ENCODE measurements at regions not wholly inside any gene's neighbourhood (a gene's known extent, or its start where the extent isn't known, plus 50 kb on each side); places are given as distances from the start of the nearest gene placed in this dataset.

GRCh38 chr2:57080035-57080434, 896.2 kb downstream of the CCDC85A start:
- no peak overlapping the region for H3K4me3 ChIP-seq (ENCODE audit: low read depth, low read length)
- H3K27me3 ChIP-seq (ENCODE audit: control insufficient read depth, insufficient read depth, low read length): no peaks in the 10 kb centered on the region
- DNase-seq (ENCODE audit: low read depth) (peak; percentile 85), FAIRE-seq (no peak)
- TF ChIP-seq CTCF (IDR thresholded peaks at IDR 0.05; ENCODE audit: insufficient read depth, low read length, severe bottlenecking): no peak
- no peaks in the 10 kb centered on the region for H3K36me3 ChIP-seq (ENCODE audit: control insufficient read depth, insufficient read depth, low read length)

- Histone ChIP-seq H3K36me3 (ENCODE audit: control insufficient read depth, insufficient read depth, low read length) (no peaks in the 10 kb centered on the region), H3K27me3 (ENCODE audit: control insufficient read depth, insufficient read depth, low read length) (no peaks in the 10 kb centered on the region), H3K4me3 (ENCODE audit: low read depth, low read length) (no peak overlapping the region)
- no peak for FAIRE-seq
- TF ChIP-seq CTCF (IDR thresholded peaks at IDR 0.05; ENCODE audit: insufficient read depth, low read length, severe bottlenecking): no peak
- no peak for DNase-seq (ENCODE audit: low read depth)
Measured at GRCh38 chr2:57084697-57085281, 901.0 kb downstream of the CCDC85A start.

GRCh38 chr2:57093020-57093419, 909.2 kb downstream of the CCDC85A start:
- Histone ChIP-seq H3K36me3 (ENCODE audit: control insufficient read depth, insufficient read depth, low read length) (no peaks in the 10 kb centered on the region), H3K27me3 (ENCODE audit: control insufficient read depth, insufficient read depth, low read length) (no peaks in the 10 kb centered on the region), H3K4me3 (ENCODE audit: low read depth, low read length) (no peak overlapping the region)
- FAIRE-seq (no peak), DNase-seq (ENCODE audit: low read depth) (no peak)
- TF ChIP-seq CTCF (IDR thresholded peaks at IDR 0.05; ENCODE audit: insufficient read depth, low read length, severe bottlenecking): no peak

DNA sequence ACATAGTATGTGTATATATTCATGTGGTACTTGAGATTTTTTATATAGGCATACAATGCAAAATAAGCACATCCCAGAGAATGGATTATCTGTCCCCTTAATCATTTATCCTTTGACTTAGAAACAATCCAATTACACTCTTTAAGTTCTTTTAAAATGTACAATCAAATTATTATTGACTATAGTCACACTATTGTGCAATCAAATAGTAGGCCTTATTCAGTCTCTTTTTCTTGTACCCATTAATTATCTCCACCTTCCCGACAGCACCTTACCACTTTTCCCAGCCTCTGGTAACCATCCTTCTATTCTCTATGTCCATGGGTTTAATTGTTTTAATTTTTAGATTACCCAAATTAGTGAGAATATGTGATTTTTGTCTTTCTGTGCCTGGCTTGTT, 914.1 kb downstream of the CCDC85A start:
- Histone ChIP-seq H3K36me3 (ENCODE audit: control insufficient read depth, insufficient read depth, low read length) (no peaks in the 10 kb centered on the region), H3K4me3 (ENCODE audit: low read depth, low read length) (no peak overlapping the region), H3K27me3 (ENCODE audit: control insufficient read depth, insufficient read depth, low read length) (no peaks in the 10 kb centered on the region)
- no peak for FAIRE-seq
- no peak for DNase-seq (ENCODE audit: low read depth)
- no peak for TF ChIP-seq CTCF (IDR thresholded peaks at IDR 0.05; ENCODE audit: insufficient read depth, low read length, severe bottlenecking)

DNA sequence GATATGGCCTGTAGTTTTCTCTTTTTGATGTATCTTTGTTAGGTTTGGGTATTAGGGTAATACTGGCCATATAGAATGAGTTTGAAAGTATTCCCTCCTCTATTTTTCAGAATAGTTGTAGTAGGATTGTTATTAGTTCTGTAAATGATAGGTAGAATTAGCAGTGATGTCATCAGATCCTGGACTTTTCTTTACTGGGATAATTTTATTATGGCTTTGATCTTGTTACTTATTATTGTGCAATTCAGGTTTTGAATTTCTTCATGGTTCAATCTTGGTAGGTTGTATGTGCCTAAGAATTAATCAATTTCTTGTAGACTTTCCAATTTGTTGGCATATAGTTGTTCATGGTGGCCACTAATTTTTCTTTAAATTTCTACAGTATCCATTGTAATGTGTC, 916.6 kb downstream of the CCDC85A start:
- no peaks in the 10 kb centered on the region for H3K36me3 ChIP-seq (ENCODE audit: control insufficient read depth, insufficient read depth, low read length)
- no peaks in the 10 kb centered on the region for H3K27me3 ChIP-seq (ENCODE audit: control insufficient read depth, insufficient read depth, low read length)
- FAIRE-seq: no peak
- no peak overlapping the region for H3K4me3 ChIP-seq (ENCODE audit: low read depth, low read length)
- DNase-seq (ENCODE audit: low read depth): no peak
- no peak for TF ChIP-seq CTCF (IDR thresholded peaks at IDR 0.05; ENCODE audit: insufficient read depth, low read length, severe bottlenecking)

- DNase-seq (ENCODE audit: low read depth) (no peak), FAIRE-seq (no peak)
- Histone ChIP-seq H3K27me3 (ENCODE audit: control insufficient read depth, insufficient read depth, low read length) (no peaks in the 10 kb centered on the region), H3K36me3 (ENCODE audit: control insufficient read depth, insufficient read depth, low read length) (no peaks in the 10 kb centered on the region), H3K4me3 (ENCODE audit: low read depth, low read length) (no peak overlapping the region)
- no peak for TF ChIP-seq CTCF (IDR thresholded peaks at IDR 0.05; ENCODE audit: insufficient read depth, low read length, severe bottlenecking)
Measured at GRCh38 chr2:57105694-57106093, 921.9 kb downstream of the CCDC85A start.
